Upper lobe of left lung (tissue), 4 donors: ENCODE measurements at regions not wholly inside any gene's neighbourhood (a gene's known extent, or its start where the extent isn't known, plus 50 kb on each side); places are given as distances from the start of the nearest gene placed in this dataset.

ENCODE experiments used
- EP300 ChIP-seq, 4 donors: sonication (generic); formaldehyde crosslinking; IDR thresholded peaks; one replicate each; pipeline ENCODE4 v1.5.1; 2017; ENCODE audit warnings: antibody characterized with exemption in 4 of 4, control low read depth in 2 of 4
- TF ChIP-seq, protein P1 (sequence below), 6 experiments: fragments of 450-650 bp in 4 of 6; fragments of 200-600 bp in 2 of 6; sonication (generic) in 2 of 6; IDR thresholded peaks; one replicate each; pipeline ENCODE4 v1.5.1; 2016 to 2019; ENCODE audit warnings: antibody characterized with exemption in 6 of 6

GRCh38 chr9:106120071-106120470, 425.7 kb downstream of the TMEM38B start:
- TF ChIP-seq, protein P1, sequence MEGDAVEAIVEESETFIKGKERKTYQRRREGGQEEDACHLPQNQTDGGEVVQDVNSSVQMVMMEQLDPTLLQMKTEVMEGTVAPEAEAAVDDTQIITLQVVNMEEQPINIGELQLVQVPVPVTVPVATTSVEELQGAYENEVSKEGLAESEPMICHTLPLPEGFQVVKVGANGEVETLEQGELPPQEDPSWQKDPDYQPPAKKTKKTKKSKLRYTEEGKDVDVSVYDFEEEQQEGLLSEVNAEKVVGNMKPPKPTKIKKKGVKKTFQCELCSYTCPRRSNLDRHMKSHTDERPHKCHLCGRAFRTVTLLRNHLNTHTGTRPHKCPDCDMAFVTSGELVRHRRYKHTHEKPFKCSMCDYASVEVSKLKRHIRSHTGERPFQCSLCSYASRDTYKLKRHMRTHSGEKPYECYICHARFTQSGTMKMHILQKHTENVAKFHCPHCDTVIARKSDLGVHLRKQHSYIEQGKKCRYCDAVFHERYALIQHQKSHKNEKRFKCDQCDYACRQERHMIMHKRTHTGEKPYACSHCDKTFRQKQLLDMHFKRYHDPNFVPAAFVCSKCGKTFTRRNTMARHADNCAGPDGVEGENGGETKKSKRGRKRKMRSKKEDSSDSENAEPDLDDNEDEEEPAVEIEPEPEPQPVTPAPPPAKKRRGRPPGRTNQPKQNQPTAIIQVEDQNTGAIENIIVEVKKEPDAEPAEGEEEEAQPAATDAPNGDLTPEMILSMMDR (IDR thresholded peaks at IDR 0.05) = no peak
- TF ChIP-seq EP300 (IDR thresholded peaks at IDR 0.05) = no peak
